ENCODE measurements at regions not wholly inside any gene's neighbourhood (a gene's known extent, or its start where the extent isn't known, plus 50 kb on each side); places are given as distances from the start of the nearest gene placed in this dataset.

- TF ChIP-seq E2F4 (IDR thresholded peaks at IDR 0.05; ENCODE audit: low read depth, low read length) (no peak), SMC3 (IDR thresholded peaks at IDR 0.05; ENCODE audit: borderline replicate concordance, low read length) (no peak), CBX3 (IDR thresholded peaks at IDR 0.05; ENCODE audit: borderline replicate concordance, low read depth) (no peak), TARDBP (IDR thresholded peaks at IDR 0.05; ENCODE audit: borderline replicate concordance) (no peak), NFIC (IDR thresholded peaks at IDR 0.05; ENCODE audit: low read depth, low read length) (peak; percentile 73; the same call in 1 of the 2 replicates), MYC (IDR thresholded peaks at IDR 0.05; ENCODE audit: insufficient read depth, insufficient read length, insufficient replicate concordance, low read length, severe bottlenecking) (no peak), JUNB (IDR thresholded peaks at IDR 0.05) (peak; percentile 91), NBN (IDR thresholded peaks at IDR 0.05) (no peak), BRCA1 (IDR thresholded peaks at IDR 0.05; ENCODE audit: low read depth, low read length) (no peak), IRF5 (IDR thresholded peaks at IDR 0.05; ENCODE audit: borderline replicate concordance) (no peak), ATF2 (IDR thresholded peaks at IDR 0.05; ENCODE audit: low read length) (peak; percentile 32; the same call in 1 of the 2 replicates), MEF2A (IDR thresholded peaks at IDR 0.05; ENCODE audit: insufficient read depth, low read depth, low read length) (0 out of 2 replicates have a peak, but pooled peaks have one; percentile 28), ESRRA (IDR thresholded peaks at IDR 0.05; ENCODE audit: low read length) (no peak), GATAD2B (conservative IDR thresholded peaks at IDR 0.05; ENCODE audit: low read depth) (no peak), GABPA (IDR thresholded peaks at IDR 0.05; ENCODE audit: low read depth) (0 out of 2 replicates have a peak, but pooled peaks have one; percentile 22)
- TF ChIP-seq, protein P1, sequence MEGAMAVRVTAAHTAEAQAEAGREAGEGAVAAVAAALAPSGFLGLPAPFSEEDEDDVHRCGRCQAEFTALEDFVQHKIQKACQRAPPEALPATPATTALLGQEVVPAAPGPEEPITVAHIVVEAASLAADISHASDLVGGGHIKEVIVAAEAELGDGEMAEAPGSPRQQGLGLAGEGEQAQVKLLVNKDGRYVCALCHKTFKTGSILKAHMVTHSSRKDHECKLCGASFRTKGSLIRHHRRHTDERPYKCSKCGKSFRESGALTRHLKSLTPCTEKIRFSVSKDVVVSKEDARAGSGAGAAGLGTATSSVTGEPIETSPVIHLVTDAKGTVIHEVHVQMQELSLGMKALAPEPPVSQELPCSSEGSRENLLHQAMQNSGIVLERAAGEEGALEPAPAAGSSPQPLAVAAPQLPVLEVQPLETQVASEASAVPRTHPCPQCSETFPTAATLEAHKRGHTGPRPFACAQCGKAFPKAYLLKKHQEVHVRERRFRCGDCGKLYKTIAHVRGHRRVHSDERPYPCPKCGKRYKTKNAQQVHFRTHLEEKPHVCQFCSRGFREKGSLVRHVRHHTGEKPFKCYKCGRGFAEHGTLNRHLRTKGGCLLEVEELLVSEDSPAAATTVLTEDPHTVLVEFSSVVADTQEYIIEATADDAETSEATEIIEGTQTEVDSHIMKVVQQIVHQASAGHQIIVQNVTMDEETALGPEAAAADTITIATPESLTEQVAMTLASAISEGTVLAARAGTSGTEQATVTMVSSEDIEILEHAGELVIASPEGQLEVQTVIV (IDR thresholded peaks at IDR 0.05; ENCODE audit: borderline replicate concordance, partially characterized antibody) = no peak
Observed at GRCh38 chr2:36147670-36148390, 207.7 kb upstream of the CRIM1 start (continued).

Measured in GM12878 (cell line).